NOMO-1 treated with DMSO at 0.1 percent for 48 hours (cell line): ENCODE measurements at regions not wholly inside any gene's neighbourhood (a gene's known extent, or its start where the extent isn't known, plus 50 kb on each side); places are given as distances from the start of the nearest gene placed in this dataset.

Experiments
- DNase-seq: peaks from one replicate; lab custom pipeline; 2025; ENCODE audit not compliant: unreplicated experiment; lab: John Stamatoyannopoulos, UW

DNA sequence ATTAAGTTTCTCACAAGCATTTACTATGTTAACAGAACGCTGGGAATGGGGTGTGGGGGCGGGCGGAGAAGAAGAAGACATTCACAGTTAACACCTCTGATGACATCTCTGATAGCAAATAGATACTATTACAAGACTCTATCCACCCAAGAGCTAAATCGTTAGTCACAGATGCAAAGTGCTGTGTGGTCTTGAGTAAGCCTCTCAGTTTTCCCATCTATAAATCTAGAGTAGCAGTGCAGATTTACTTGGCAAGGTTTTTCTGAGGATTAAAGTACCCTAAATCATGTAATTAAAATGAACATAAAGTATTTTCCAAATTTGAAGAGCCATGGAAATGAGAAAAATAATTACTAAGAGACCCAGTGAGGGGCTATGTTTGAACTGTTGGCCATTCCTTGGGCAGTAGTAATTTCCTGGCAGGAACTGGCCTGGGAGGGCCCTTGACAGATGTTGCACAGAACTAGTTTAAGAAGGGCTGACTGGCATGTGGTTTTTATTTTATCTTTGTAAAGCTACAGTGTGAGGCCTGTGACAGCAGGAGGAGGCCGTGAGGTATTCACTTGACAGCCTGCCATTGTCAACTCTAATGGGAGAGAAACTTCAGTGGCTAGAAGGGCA lies 58.7 kb upstream of the APOBEC4 start:
- no peak for DNase-seq

GRCh38 chr1:183711165-183711682 lies 58.1 kb upstream of the APOBEC4 start:
- DNase-seq = no peak

DNA sequence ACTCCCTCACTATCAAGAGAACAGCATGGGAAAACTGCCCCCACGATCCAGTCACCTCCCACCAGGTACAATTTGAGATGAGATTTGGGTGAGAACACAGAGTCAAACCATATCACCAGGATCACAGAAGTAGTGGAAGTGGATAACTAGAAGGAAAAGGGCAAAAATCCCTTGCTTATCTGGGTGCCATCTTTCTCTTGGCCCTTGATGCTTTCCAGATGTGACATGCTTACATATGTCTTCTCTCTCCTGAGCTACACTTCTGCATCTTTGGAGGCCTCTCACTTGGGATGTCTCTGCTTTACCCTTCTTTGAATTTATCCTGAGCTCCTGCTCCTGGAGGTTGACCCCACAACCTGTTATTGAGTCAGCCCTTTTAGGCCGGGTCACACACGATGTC lies 57.6 kb upstream of the APOBEC4 start:
- no peak for DNase-seq

GRCh38 chr1:183710333-183710732 lies 57.2 kb upstream of the APOBEC4 start:
- DNase-seq = no peak

DNA sequence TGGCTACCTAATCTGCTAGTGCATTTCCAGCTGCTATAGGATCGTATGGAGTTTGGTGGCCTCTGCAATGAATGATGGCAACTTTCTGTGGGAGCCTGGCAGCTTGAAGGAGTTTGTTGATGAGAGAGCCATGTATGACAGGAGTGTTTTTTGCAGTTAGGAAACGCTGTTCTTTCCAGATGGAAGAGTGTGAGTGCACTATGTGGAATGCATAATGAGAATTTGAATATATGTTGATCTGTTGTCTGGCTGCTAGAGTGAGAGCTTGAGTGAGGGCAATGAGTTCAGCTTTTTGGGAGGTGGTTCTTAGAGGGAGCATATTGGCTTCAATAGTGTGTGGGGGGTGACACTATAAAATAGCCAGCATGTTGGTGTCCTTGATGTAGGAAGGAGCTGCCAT lies 51.0 kb upstream of the APOBEC4 start:
- no peak for DNase-seq
